Fibroblast of mammary gland (primary cell): ENCODE measurements at regions not wholly inside any gene's neighbourhood (a gene's known extent, or its start where the extent isn't known, plus 50 kb on each side); places are given as distances from the start of the nearest gene placed in this dataset.

Experiments used
- DNase-seq: peaks from one replicate; pipeline ENCODE4 v3.0.0-alpha.2; 2010; ENCODE audit warnings: low read depth
- H3K4me3 ChIP-seq: 2 replicates; pipeline ENCODE4 v1.5.1; 2011; ENCODE audit warnings: low read depth, mild to moderate bottlenecking, low read length, moderate library complexity; ENCODE audit not compliant: control insufficient read depth
- CTCF ChIP-seq: conservative IDR thresholded peaks from 2 replicates; pipeline ENCODE4 v1.5.1; 2011; ENCODE audit warnings: low read depth, low read length, inconsistent platforms; ENCODE audit not compliant: control insufficient read depth, insufficient read depth

GRCh38 chr18:1559563-1559962 is 654.9 kb downstream of the ADCYAP1 start:
- H3K4me3 ChIP-seq = no peak overlapping the region
- no peak for TF ChIP-seq CTCF
- no peak for DNase-seq

- no peak for TF ChIP-seq CTCF
- no peak for DNase-seq
- no peak overlapping the region for H3K4me3 ChIP-seq
Observed at GRCh38 chr18:1564793-1565192, 660.1 kb downstream of the ADCYAP1 start.

GRCh38 chr18:1571206-1571605 is 666.5 kb downstream of the ADCYAP1 start:
- DNase-seq = no peak
- TF ChIP-seq CTCF = no peak
- H3K4me3 ChIP-seq = no peak overlapping the region

- no peak for DNase-seq
- no peak for TF ChIP-seq CTCF
Observed at GRCh38 chr18:1573732-1574131, 669.1 kb downstream of the ADCYAP1 start.

GRCh38 chr18:1575084-1575483 is 670.4 kb downstream of the ADCYAP1 start:
- no peak for DNase-seq
- no peak overlapping the region for H3K4me3 ChIP-seq
- TF ChIP-seq CTCF = no peak

More at GRCh38 chr18:1573732-1574131, 669.1 kb downstream of the ADCYAP1 start:
- no peak overlapping the region for H3K4me3 ChIP-seq

GRCh38 chr18:1578505-1578904 is 673.8 kb downstream of the ADCYAP1 start:
- TF ChIP-seq CTCF = no peak
- no peak for DNase-seq
- no peak overlapping the region for H3K4me3 ChIP-seq

- TF ChIP-seq CTCF = no peak
- no peak overlapping the region for H3K4me3 ChIP-seq
- DNase-seq = no peak
Observed at GRCh38 chr18:1581581-1581980, 676.9 kb downstream of the ADCYAP1 start.
